ENCODE measurements at regions not wholly inside any gene's neighbourhood (a gene's known extent, or its start where the extent isn't known, plus 50 kb on each side); places are given as distances from the start of the nearest gene placed in this dataset.

DNA sequence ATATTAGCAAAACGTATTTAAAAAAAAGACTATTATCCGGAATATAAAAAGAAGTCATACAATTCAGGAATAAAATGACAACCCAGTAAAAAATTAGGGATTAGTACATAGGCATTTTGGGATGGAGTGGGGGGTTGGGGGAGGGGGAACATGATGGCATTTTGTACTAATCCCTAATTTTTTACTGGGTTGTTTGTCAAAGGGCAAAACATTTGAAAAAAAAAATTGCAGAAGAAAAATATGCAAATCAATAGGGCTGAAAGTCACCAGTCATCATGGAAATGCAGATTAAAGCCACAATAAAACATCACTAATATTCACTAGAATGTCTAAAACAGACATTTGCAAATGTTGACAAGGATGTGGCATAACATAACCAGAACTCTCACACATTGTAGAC lies 82.5 kb downstream of the RPL22L1 start:
- DNase-seq (ENCODE audit: low read depth, low spot score): no peak

DNA sequence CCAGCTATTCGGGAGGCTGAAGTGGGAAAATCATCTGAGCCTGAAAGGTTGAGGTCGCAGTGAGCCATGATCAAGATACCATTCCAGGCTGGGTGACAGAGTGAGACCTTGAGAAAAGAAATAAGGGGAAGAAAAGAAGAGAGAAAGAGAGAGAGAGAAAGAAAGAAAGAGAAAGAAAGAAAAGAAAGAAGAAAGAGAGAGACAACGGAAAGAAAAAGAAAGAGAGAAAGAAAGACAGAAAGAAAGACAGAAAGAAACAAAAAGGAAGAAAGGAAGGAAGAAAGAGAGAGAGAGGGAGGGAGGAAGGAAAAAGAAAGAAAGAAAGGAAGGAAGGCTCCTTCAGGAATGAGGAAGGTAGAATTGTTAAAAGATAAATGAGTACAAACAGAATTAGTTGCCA lies 84.5 kb downstream of the RPL22L1 start:
- H3K4me3 ChIP-seq (ENCODE audit: low read length): no peak overlapping the region
- DNase-seq (ENCODE audit: low read depth, low spot score): no peak

More for the DNA sequence above, 82.5 kb downstream of the RPL22L1 start:
- no peak overlapping the region for H3K4me3 ChIP-seq (ENCODE audit: low read length)

DNA sequence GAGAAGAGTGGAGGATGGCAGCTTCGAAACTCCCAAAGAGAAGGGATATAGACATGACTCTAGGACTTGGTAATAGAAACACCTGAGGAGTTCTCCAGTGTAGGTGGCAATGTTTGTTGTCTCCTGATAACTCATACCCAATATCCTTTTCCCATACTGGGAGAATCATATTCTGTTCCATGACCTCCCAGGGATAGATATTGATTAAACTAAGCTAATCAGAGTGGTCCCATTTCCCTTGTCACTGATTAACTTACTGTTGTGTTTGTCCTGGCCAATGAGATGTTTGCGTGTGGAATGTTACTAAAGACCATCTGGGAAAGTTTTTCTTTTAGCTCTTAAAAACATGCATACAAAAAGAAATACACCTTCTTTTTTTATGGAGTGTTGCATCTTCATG lies 85.6 kb downstream of the RPL22L1 start:
- H3K4me3 ChIP-seq (ENCODE audit: low read length): no peak overlapping the region
- DNase-seq (ENCODE audit: low read depth, low spot score): no peak

DNA sequence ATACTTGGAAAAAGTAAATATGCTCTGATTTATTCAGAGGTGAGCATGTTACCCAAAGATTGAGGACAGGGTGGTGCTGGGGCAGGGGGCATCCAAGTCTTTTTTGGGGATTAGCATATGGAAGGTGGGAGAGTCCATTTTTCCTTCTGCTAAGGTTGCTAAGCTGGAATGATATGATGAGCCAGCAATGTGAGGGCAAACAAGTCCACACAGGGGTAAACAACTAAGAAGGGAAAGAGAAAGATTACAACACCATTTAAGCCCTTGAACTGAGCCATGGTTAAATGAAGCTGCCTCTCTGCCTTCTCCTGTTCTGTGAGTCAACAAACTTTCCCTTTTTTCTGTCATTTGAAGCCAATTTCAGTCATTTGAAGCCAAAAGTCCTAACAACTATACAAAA lies 89.0 kb downstream of the RPL22L1 start:
- DNase-seq (ENCODE audit: low read depth, low spot score): no peak
- H3K4me3 ChIP-seq (ENCODE audit: low read length): no peak overlapping the region

DNA sequence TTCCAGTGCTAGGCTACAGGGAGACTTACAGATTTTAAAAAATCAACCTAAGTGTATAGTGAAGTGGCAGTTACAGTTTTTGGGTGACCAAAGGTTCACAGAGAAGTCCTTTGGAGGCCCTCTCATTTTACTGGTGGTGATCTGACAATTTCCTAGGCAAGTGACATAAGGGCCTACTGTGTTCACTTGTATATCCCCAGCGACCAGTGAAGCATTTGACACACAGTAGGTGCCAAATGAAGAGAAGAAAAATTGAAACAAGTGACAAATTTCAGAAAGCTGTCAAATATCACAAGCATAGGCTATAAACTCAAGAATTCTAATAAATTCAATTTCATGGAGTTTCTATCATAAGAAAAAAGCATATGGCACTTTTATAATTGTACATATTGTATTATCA lies 89.5 kb downstream of the RPL22L1 start:
- no peak for DNase-seq (ENCODE audit: low read depth, low spot score)
- no peak overlapping the region for H3K4me3 ChIP-seq (ENCODE audit: low read length)

DNA sequence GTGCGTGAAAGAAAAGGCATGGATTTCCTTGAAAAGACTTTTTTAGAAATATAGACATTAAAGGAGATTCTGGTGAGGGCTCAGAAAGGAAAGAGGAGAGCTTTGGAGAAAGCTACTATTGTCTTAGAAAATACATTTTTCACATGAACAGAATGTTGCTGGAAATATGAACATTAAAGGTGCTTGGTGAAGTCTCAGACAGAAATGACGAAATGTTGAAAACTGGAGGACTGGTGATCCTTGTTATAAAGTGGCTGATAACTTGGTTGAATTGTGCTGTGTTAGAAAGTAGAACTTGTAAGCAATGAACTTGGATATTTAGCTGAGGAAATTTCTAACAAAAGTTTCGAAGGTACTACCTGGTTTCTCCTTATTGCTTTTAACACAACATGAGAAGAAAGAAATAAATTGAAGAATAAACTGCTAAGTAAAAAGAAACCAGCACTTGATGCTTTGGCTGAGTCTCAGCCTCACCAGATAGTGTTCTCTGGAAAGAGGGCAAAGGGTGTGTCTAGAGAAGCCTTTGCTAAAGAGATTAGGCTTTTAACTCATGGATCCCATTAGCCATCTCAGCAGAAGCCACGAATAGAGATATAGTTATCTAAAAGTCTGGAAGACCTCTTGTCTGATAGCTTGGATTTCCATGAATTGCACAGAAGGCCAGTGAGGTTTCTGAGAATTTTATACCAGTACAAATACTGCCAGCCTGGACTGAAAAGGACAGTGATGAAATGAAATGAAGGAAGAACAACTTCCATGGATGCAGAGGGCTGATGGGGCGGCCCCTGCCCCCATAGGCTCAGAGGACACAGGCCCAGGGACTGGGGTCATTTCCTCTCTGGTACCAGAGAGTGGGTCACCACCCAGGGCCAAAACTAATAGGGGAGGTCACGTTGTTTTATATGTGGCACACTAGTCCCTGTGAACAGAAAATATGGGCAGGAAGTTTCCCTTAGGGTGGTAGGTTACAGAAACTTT lies 91.5 kb downstream of the RPL22L1 start:
- DNase-seq (ENCODE audit: low read depth, low spot score): no peak
- no peak overlapping the region for H3K4me3 ChIP-seq (ENCODE audit: low read length)

DNA sequence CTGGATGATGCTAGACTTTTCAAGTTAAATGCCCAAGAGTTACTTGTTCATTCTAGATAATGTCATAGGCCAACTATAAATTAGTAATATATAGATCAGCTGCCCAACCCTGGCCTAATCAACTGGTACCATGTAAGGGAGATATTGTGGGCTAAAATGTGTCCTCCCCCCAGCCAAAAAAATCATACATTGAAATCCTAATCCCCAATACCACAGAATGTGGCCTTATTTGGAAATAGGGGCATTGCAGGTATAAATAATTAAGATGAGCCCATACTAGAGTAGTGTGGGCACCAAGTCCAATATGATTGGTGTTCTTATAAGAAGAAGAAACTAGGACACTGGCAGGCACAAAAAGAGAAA lies 92.5 kb downstream of the RPL22L1 start:
- no peak for DNase-seq (ENCODE audit: low read depth, low spot score)
- no peak overlapping the region for H3K4me3 ChIP-seq (ENCODE audit: low read length)

DNA sequence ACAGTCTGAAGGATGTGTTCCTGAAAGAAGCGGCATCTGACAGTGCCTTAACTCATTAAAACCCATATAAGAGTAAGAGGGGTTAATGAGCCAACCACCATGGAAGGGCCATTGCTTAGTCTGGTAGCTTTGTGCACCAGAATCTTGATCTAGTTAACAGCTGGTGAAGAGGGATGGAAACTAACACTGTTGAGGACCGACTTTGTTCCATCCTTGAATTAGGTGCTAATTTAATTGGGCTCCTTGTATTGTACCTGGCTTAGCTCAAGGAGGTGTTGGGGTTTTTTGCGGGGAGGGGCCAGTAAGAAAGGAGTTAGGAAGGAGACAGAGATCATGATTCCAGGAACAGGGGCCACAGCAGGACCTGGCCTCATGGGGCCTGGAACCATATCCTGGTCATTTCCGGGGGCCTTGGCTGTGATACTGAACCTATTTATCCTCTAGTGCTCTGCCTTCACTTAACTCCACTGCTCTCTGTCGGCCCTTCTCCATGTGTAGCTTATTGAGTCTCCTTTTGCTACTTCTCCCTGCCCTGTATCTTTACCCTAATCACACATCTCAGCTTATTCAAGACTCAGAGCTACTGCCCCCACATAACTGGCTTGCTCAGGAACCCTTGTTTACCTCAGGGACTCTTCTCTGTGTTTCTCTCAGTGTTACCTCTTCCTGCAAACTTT lies 93.0 kb downstream of the RPL22L1 start:
- H3K4me3 ChIP-seq (ENCODE audit: low read length): no peak overlapping the region
- DNase-seq (ENCODE audit: low read depth, low spot score): no peak

DNA sequence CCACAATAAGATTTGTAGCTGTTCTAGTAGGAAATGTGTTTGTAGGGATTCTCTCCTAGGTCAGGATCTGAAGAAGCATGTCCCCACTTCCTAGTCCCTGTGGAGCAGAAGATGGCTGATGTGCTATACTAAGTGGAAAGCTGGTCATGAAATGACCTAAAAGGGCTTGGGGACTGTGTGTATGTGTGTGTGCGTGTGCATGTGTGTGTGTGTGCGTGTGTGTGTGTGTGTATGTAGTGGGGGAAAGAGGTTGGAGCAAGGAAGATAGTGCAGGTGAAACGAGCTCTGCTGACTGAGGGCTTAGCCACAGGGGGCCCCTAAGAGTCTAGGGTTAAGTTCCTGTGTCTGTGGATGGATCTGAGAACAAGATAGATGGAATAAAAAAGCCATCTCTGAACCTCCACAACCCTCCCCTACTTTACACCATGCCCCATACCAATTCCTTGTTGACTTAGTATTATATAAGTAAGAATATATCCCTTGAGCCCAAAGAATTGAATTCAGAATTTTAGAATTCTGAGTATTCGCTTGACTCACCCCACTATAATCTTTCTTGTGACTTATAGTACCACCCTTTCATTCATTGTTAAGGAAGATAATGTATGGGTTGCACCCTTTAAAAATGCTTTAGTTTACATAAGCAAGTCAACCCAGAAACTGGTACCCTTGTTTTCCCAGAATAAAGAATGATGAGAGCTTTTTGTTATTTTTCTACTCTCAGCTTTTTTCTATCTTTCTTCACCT lies 96.1 kb downstream of the RPL22L1 start:
- DNase-seq (ENCODE audit: low read depth, low spot score): no peak
- no peak overlapping the region for H3K4me3 ChIP-seq (ENCODE audit: low read length)

DNA sequence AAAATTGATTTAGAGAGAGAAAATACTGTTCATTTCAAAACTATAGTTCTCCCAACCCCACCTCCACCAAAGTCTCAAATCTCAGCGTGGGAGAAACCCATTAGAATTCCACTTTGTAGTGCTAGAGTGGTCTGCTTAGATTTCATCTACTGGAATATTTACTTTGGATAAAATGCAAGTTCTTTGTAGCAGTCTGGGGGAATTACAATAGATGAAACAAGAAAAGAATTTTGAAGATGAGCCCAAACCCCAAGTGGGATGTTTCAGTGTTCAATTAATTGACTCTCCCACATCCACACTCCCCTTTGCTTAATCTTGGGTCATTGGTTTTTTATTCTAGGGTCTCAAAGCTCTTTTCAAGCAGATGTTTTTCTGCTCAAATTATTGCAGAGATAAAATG lies 97.8 kb downstream of the RPL22L1 start:
- DNase-seq (ENCODE audit: low read depth, low spot score): no peak
- no peak overlapping the region for H3K4me3 ChIP-seq (ENCODE audit: low read length)

DNA sequence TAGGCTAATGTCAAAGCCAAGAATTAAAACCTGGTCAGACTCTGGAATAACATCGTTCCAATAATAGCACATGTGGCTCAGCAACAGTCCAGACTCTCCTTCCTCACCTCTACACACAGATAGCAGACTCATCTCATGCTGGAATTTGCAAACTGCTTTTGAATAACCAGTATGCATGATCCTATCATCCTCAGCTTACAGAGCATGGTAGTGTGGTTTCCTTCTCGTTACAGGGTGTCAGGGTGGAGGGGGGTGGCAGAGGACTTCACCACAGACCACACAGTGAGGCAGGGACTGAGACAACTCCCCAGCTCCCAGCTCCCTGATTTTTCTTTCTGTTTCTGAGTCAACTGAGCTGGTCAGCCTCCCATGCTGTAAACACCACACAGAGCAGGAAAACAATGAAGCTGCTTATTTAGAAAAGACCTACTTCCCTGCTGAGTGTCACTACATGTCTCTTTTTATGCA lies 101.6 kb downstream of the RPL22L1 start:
- peak; percentile 60 for DNase-seq (ENCODE audit: low read depth, low spot score)
- H3K4me3 ChIP-seq (ENCODE audit: low read length): no peak overlapping the region

DNA sequence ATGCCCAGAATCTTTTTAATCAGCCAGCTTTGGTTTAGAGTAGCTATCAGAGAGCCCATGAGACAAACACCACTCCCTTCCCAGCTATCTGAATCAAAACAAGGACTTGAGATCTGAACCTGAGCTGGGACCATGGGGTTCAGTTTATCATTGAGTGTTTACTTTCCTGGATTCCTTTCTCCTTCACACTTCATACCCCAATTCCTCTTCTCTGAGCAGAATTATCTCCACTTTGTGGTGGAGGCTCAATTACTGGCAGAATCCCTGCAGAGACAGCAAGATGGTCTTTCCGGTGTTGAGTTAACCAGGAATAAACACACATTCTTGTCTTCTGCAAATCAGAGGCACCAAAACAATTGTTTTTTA lies 102.4 kb downstream of the RPL22L1 start:
- H3K4me3 ChIP-seq (ENCODE audit: low read length): no peak overlapping the region
- no peak for DNase-seq (ENCODE audit: low read depth, low spot score)

DNA sequence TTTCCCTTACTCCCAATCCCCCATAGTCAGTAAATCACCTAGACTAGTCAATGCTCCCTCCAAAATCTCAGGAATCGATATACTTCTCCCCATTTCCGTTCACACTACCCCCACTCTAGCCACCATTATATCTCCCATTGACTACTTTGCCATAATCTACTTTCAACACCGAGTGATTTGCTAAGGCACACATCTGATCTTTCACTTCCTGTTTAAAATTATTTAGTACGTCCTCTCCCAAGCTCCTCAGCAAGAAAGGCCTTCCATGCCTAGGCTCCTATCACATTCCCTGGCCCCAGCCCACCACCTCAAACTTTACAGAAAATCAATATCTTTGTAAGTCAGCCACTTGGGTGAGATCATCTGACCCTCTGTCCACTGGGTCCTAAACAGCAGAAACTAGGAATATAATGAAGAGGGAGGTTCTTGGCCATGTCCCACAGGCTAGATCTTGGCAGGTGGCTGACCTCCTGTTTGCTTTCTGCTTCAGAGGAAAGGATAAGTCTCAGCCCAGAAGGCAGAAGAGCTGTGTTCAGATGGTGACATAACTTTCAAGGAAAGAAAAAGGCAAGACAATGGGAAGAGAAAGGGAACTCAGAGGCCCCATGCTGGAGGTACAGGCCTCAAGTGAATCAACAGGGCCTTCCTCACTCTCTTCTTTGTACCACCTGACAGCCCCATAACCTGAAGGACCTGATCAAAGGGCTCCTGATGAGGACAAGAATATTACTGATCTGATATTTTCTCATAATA lies 103.0 kb downstream of the RPL22L1 start:
- no peak overlapping the region for H3K4me3 ChIP-seq (ENCODE audit: low read length)
- DNase-seq (ENCODE audit: low read depth, low spot score): no peak

DNA sequence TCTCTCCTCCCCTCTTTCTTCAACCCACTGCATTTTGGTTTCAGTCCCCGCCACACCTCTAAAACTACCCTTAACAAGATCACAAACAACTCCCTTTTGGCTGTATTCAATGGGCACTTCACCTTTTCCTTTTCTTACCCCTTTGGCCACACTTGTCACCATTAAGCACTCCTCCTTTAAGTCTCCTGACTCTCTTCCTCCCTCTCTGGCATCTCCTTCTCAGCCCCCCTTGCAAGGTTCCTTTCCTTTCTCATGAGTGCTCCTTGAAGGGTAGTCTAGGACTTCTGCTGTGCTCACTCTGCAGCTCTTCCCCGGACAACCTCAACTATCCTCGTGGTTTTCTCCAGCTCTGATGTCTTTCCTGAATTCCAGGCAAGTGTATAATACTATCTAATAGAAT lies 103.7 kb downstream of the RPL22L1 start:
- DNase-seq (ENCODE audit: low read depth, low spot score): no peak
- H3K4me3 ChIP-seq (ENCODE audit: low read length): no peak overlapping the region

DNA sequence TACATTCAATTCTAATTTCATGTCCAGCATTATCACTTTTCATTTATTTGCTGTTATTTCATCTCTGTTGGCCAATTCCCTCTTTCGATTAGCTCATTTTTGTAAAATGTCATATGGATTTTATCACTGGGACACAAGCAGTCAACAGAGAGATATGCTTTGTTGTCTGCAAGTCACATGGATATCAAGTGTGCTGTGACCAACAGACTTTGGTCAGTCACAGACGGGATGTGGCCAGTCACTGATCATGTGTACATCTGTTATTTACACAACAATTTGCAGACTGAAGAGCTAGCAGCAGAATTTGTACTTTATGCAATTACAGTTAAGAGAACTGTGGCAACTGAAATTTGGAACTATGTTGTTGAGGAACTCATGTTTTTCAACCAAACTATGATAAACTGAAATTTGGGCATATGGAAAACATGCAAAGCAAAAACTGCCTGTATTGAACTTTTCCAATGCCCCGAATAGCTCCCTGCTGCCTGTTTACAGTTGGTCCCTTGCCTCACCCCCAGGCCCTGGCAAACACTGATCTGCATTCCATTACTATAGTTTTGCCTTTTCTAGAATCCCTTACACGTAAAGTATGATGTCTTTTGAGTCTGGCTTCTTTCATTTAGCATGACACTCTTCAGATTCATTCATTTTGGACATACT lies 104.4 kb downstream of the RPL22L1 start:
- DNase-seq (ENCODE audit: low read depth, low spot score): no peak
- no peak overlapping the region for H3K4me3 ChIP-seq (ENCODE audit: low read length)

DNA sequence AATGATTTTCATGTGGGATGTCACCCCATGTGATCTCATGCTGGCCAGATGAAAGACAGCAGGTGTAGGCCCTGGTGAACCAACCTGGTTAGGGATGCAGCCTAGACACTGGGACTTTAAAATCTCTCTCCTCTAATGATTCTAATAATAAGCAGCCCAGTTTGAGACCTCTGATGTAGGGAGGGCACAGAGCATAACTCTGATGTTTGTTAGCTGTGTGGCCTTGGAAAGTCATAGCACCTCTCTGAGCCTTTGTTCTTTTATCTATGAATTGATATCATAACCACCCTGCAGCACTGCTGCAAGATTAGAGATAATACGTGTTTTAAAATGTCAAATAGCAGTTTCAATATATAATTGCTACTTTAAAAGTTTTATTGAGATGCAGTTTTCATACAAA lies 106.0 kb downstream of the RPL22L1 start:
- no peak for DNase-seq (ENCODE audit: low read depth, low spot score)
- H3K4me3 ChIP-seq (ENCODE audit: low read length): no peak overlapping the region

DNA sequence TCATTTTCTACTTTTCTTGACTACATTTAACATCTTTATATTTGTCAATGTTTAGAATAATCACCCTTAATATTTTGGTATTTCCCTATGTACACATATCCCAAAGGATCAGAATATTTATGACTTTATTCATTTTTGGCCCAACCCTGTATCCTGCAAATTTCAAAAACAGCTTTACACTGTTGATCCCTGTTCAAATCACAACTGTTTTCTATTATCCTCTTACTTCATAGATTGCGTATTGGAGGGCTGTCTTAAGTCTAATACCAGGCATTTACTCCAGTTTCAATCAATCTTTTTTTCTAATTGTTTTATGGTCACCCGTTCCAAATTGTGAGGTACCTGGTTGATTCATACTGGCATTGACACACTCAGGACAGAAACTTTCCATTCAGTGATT lies 107.9 kb downstream of the RPL22L1 start:
- DNase-seq (ENCODE audit: low read depth, low spot score): no peak
- H3K4me3 ChIP-seq (ENCODE audit: low read length): no peak overlapping the region

DNA sequence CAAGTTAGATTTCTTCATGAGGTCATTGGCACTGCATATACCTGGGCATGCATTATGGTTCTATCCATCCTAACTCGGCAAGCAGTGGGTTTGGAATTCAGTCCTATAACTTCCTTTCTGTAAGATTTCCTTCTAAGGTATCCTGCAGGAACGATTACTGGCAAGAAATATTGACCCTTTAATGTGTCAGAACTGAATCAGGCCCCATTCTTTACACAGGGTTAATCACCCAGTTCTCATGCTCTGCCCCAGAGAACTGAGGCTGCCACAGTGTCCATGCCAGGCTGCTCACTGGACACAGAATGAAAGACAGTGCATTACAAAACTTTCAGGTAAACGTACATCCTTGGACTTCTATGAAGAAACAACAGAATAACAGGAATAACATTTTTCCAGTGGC lies 108.9 kb downstream of the RPL22L1 start:
- no peak for DNase-seq (ENCODE audit: low read depth, low spot score)

DNA sequence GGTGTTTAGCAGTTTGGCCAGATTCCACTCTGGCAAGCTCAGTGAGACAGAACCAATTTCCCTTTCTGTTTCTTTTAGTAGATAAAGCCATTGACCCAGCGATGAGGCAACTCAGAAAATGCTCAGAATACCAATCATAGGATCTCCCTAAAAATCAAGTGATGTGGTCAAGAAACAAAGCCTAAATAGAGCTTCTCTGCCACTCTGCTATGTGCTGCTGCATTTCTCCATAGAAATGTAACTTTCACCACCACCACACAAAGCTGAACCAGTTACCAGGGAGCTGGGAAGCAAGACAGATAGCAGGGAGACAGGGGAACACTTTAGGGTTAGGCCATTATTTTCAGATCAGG lies 109.8 kb downstream of the RPL22L1 start:
- no peak overlapping the region for H3K4me3 ChIP-seq (ENCODE audit: low read length)
- no peak for DNase-seq (ENCODE audit: low read depth, low spot score)

More for the DNA sequence above, 108.9 kb downstream of the RPL22L1 start:
- H3K4me3 ChIP-seq (ENCODE audit: low read length): no peak overlapping the region
